GM18508 (cell line): ENCODE measurements at regions not wholly inside any gene's neighbourhood (a gene's known extent, or its start where the extent isn't known, plus 50 kb on each side); places are given as distances from the start of the nearest gene placed in this dataset.

Experiments used
- ATAC-seq: cut with Tn5 transposase; IDR thresholded peaks from one replicate; pipeline ENCODE4 v1.9.1; 2021; ENCODE audit warnings: moderate number of reproducible peaks; ENCODE audit not compliant: insufficient read depth, unreplicated experiment

- no peak for ATAC-seq
These were observed 329.6 kb downstream of the PTEN start for GRCh38 chr10:88193018-88193417.

GRCh38 chr10:88194041-88194887 lies 330.8 kb downstream of the PTEN start:
- no peak for ATAC-seq

DNA sequence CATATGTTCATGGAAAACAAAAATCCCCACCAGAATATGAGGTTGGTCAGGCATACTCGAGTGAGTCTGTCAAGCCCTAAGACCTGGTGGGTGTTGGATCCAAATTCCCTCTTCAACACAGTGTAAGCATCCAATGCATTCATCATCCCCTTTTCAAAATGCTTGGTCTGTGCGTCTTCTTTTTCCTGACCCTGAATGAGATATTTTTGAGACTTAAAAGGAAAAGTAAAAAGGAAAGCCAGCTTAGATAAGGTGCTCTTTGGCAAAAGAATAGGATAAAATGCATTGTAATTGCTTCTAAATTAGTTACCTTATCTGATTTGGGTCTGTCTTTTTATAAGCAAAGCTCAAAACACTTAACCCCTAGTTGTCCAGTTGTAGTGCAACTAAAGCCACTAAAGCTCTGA lies 331.5 kb downstream of the PTEN start:
- ATAC-seq: no peak

GRCh38 chr10:88195841-88196240 lies 332.4 kb downstream of the PTEN start:
- ATAC-seq: no peak

GRCh38 chr10:88196291-88196690 lies 332.9 kb downstream of the PTEN start:
- no peak for ATAC-seq

DNA sequence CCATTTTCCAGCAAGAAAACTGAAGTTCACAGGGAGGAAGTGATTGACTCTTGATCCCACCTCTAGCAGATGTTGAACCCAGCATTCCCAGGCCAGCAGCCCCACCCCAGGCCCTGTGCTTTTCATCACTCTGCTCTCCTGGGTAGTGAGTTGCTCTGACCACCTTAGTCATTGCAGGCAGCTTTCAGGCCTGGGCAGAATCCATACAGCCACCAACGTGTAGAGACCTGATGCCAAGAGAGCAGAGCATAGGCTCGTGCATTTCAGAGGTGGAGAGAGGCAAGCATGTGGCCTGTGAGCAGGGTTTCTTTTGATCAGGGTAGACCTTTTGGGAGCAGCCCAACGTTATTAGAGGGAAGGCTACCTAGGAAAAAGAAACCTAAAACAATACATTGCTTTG lies 334.6 kb downstream of the PTEN start:
- no peak for ATAC-seq

GRCh38 chr10:88200312-88201032 lies 337.0 kb downstream of the PTEN start:
- no peak for ATAC-seq

- peak; percentile 35 for ATAC-seq
These were observed 342.5 kb downstream of the PTEN start for GRCh38 chr10:88205842-88206446.

DNA sequence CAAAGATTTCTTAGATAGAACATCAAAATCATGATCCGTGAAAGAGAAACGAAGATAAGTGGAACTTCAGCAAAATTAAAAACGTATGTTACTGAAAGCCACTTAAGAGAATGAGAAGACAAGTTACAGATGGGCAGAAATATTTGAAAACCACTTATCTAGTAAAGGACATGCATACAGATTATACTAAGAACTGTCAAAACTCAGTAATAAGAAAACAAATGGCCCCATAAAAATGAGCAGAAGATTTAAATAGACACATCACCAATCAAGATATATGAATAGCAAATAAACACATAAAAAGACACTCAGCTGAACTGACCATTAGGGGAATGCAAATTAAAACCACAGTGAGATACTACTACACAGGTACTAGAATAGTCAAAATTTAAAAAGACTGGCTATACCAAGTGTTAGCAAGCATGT lies 343.7 kb downstream of the PTEN start:
- ATAC-seq: no peak

DNA sequence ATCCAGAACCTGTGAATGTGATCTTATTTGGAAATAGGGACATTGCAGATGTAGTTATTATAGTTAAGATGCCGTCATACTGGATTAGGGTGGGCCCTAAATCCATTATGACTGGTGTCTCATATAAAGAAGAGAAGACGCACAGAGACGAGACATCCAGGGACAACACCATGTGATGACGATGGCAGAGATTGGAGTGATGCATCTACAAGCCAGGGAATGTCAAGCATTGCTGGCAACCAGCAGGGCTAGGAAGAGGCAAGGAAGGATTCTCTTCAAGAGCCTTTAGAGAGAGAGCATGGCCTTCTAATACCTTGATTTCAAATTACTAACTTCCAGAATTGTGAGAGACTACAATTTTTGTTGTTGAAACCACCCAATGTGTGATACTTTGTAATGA lies 345.8 kb downstream of the PTEN start:
- ATAC-seq: no peak

DNA sequence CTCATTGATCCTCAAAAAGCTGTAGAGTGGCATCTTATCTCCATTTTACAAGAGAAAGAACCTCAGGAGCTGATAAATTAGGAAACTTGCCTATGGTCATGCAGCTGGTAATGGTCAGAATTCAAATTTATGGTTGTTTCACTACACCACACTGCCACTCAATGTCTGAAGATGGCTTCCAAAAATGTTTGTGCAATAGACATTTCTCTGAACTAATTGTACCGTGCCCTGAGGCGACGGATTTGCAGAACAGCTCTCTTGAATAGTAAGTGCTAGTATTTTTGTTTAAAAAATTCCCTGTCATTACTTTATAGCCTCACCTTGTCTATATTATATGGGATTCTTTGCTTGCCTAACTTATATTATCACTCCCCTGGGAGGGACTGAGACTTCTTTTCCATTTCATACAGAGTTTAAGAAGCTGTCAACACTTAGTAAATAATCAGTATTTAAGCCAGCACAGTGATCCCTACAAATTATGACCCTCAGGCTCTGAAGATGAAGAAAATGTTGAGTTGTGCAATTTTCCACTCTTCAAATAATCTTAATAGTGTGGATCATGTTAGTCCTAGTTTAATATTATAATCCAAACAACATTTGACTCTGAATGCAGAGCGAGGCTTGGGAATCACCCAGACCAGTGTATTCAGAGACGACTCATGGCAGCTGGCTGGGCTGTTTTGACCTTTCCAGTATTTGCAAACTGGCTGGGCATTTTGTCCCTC lies 346.6 kb downstream of the PTEN start:
- no peak for ATAC-seq

GRCh38 chr10:88211230-88211629 lies 347.8 kb downstream of the PTEN start:
- no peak for ATAC-seq

GRCh38 chr10:88212069-88212468 lies 348.6 kb downstream of the PTEN start:
- no peak for ATAC-seq

DNA sequence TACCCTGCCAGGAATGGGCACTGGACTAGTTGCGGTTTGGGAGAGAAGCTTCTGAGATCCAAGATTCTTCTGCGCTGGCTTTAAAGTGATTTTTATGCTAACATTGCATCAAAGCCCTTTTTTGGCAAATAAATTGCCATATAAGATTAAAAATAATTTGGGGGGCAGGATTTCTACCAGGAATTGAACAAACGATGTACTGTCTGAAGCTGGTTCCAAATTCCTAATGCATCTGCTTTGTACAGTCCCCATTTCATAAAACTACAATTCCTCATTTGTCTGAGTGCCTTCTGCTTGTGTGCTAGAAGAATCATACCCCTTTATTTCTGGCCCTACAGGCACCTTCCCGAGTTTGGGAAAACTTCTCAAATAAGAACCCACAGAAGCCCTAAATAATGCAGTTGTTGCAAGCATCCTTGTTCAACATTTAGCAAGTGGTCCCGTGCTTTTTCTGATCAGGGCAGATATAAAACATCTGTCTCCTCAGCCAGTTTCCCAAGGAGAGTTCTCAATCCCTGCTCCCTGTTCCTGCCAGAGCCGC lies 349.7 kb downstream of the PTEN start:
- no peak for ATAC-seq

GRCh38 chr10:88216976-88217375 lies 353.6 kb downstream of the PTEN start:
- ATAC-seq: no peak

- no peak for ATAC-seq
These were observed 354.9 kb downstream of the PTEN start for GRCh38 chr10:88218362-88218761.

- ATAC-seq: no peak
These were observed 356.3 kb downstream of the PTEN start for GRCh38 chr10:88219753-88220152.

- ATAC-seq: no peak
These were observed 357.9 kb downstream of the PTEN start for GRCh38 chr10:88221010-88221973.

DNA sequence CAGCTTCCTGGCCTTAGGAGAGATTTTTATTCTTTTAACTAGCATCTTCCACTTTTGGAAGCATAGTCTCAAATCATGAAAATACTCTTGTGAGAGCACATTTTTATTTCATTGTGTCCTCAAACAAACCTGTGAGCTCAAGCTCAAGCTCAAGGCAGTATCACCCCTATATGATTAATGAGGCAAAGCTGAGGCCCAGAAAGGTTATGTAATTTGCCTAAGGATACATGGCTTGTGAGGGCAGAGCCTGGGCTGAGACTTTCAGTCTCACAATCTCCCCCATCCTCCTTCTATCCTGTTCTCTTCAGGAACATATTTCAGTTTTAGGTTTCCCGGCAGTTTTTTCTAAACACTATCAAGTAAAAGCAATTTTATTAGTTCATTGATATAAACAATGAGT lies 359.5 kb downstream of the PTEN start:
- no peak for ATAC-seq
